ENCODE measurements at regions not wholly inside any gene's neighbourhood (a gene's known extent, or its start where the extent isn't known, plus 50 kb on each side); places are given as distances from the start of the nearest gene placed in this dataset.

DNA sequence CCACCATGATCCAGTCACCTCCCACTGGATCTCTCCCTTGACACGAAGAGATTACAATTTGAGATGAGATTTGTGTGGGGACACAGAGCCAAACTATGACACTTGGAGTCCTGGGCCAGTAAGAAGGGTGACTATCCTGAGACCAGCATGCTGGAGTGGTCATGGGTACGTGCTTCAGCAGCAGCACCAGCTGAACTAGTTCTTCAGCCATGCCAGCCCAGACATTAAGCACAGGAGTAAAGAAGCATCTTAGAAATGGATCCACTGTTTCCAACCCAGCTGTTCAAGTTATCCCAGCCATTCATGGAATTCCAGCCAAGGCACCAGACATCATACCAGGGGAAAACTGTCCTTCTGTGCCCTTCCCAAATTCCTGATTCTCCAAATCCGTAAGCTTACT lies 370.0 kb downstream of the MAFB start:
- no peak overlapping the region for H3K14ac ChIP-seq (ENCODE audit: insufficient read length)
- no peak overlapping the region for H3K23ac ChIP-seq (ENCODE audit: insufficient read length)
- ChIA-PET POLR2A (ENCODE audit: partially characterized antibody) (no interaction called here), CTCF (ENCODE audit: partially characterized antibody) (no interaction called here)
- H3K79me1 ChIP-seq (ENCODE audit: low read depth, low read length) = no peaks in the 10 kb centered on the region
- no peaks in the 10 kb centered on the region for H4K20me1 ChIP-seq (replicated peaks in 1 of 2; ENCODE audit: control insufficient read depth in 1 of 2, insufficient read depth in 2 of 2, low read length in 2 of 2)
- H3K27me3 ChIP-seq (replicated peaks in 1 of 4; ENCODE audit: control insufficient read depth in 3 of 4, extremely low read depth in 1 of 4, insufficient read depth in 3 of 4, low read length in 3 of 4) = no peaks in the 10 kb centered on the region
- H2BK20ac ChIP-seq (ENCODE audit: low read length) = 0 out of 2 replicates have a peak overlapping the region, but pooled peaks have one; percentile 40
- no peak overlapping the region for H4K5ac ChIP-seq (ENCODE audit: insufficient read length, low read depth, low read length)
- peaks cover 2 to 13% (median 7%) of the 10 kb centered on the region in 4 experiments; a peak in 4 of 7 replicates for H3K4me1 ChIP-seq (replicated peaks in 1 of 4; ENCODE audit: control insufficient read depth in 3 of 4, insufficient read depth in 4 of 4, low read length in 3 of 4)
- no peak overlapping the region for H3K56ac ChIP-seq (replicated peaks; ENCODE audit: insufficient read length, low read depth, low read length)
- H3K9me3 ChIP-seq (ENCODE audit: insufficient read depth in 2 of 2, low read depth in 1 of 2, low read length in 1 of 2) = no peaks in the 10 kb centered on the region
- 93% methylated on average over 3 of the region's 3 CpGs; no CpG with 5 or more reads in 1 of the 2 experiments for WGBS, 2 experiments (ENCODE audit: extremely low coverage in 1 of 2, insufficient coverage in 1 of 2, insufficient read length in 1 of 2, insufficient replicate concordance in 2 of 2, low coverage in 1 of 2, low lambda C conversion rate in 2 of 2, missing lambda C conversion rate in 1 of 2)
- no peaks in the 10 kb centered on the region for H3K79me2 ChIP-seq (ENCODE audit: control insufficient read depth in 1 of 2, insufficient read depth in 2 of 2, low read length in 2 of 2)
- H3K27ac ChIP-seq (ENCODE audit: low read depth, low read length) = no peak overlapping the region
- H3K23me2 ChIP-seq (ENCODE audit: low read depth, low read length) = no peaks in the 10 kb centered on the region
- H2BK5ac ChIP-seq (ENCODE audit: low read depth, low read length) = no peak overlapping the region
- no peak overlapping the region for H4K91ac ChIP-seq (replicated peaks; ENCODE audit: insufficient read length, low read length)
- H4K8ac ChIP-seq (ENCODE audit: extremely low read depth, insufficient read depth, low read length) = no peak overlapping the region
- no peak overlapping the region for H3K4me3 ChIP-seq (ENCODE audit: extremely low read depth in 1 of 4, insufficient read depth in 2 of 4, low read depth in 3 of 4, low read length in 4 of 4)
- H2AFZ ChIP-seq (ENCODE audit: low read length) = no peak overlapping the region
- H2BK15ac ChIP-seq (ENCODE audit: low read length) = no peak overlapping the region
- H2BK12ac ChIP-seq (ENCODE audit: low read depth, low read length) = peak overlapping the region; percentile 71; the same call in 1 of the 2 replicates
- H2AK5ac ChIP-seq (ENCODE audit: low read depth, low read length) = peak overlapping the region; percentile 72
- H3K18ac ChIP-seq (ENCODE audit: extremely low read depth, low read length) = no peak overlapping the region
- H2BK120ac ChIP-seq (replicated peaks; ENCODE audit: low read depth, low read length) = no peak overlapping the region
- no peak overlapping the region for H3K4ac ChIP-seq (replicated peaks; ENCODE audit: insufficient read length, low read depth, low read length)
- H3K36me3 ChIP-seq (ENCODE audit: control insufficient read depth in 2 of 4, insufficient read depth in 4 of 4, low read length in 3 of 4) = no peaks in the 10 kb centered on the region
- no peak overlapping the region for H3K9ac ChIP-seq (replicated peaks in 1 of 4; ENCODE audit: extremely low read depth in 1 of 4, low read depth in 3 of 4, low read length in 3 of 4)
- no peak overlapping the region for H3K4me2 ChIP-seq (ENCODE audit: insufficient read depth in 1 of 2, low read depth in 2 of 2, low read length in 2 of 2)
- DNase-seq (ENCODE audit: low read depth in 1 of 2, low spot score in 2 of 2) = no peak
- FAIRE-seq = no peak
- TF ChIP-seq SIRT6 (IDR thresholded peaks at IDR 0.05; ENCODE audit: low read length) = no peak
- TF ChIP-seq EP300 (IDR thresholded peaks at IDR 0.05; ENCODE audit: borderline replicate concordance in 1 of 2, low read depth in 2 of 2, low read length in 2 of 2) = no peak
- TF ChIP-seq ZNF274 (IDR thresholded peaks at IDR 0.05; ENCODE audit: borderline replicate concordance, extremely low read depth, low read length) = no peak
- TF ChIP-seq SIX5 (IDR thresholded peaks at IDR 0.05; ENCODE audit: low read depth, low read length) = no peak
- TF ChIP-seq TBP (IDR thresholded peaks at IDR 0.05; ENCODE audit: low read depth, low read length) = no peak
- no peak for TF ChIP-seq HDAC6 (IDR thresholded peaks at IDR 0.05; ENCODE audit: low read depth, low read length)
- no peak for TF ChIP-seq JUND (IDR thresholded peaks at IDR 0.05; ENCODE audit: low read length)
- no peak for TF ChIP-seq TAF7 (optimal IDR thresholded peaks at IDR 0.05; ENCODE audit: borderline replicate concordance, low read depth, low read length)
- TF ChIP-seq SAP30 (IDR thresholded peaks at IDR 0.05; ENCODE audit: insufficient read depth, insufficient replicate concordance, low read length) = no peak
- no peak for TF ChIP-seq NANOG (IDR thresholded peaks at IDR 0.05; ENCODE audit: insufficient read depth, low read depth, low read length, poor library complexity, severe bottlenecking)
- TF ChIP-seq GABPA (IDR thresholded peaks at IDR 0.05; ENCODE audit: borderline replicate concordance, insufficient read depth, low read length) = no peak
- TF ChIP-seq YY1 (IDR thresholded peaks at IDR 0.05; ENCODE audit: low read depth, low read length) = no peak
